ENCODE measurements at regions not wholly inside any gene's neighbourhood (a gene's known extent, or its start where the extent isn't known, plus 50 kb on each side); places are given as distances from the start of the nearest gene placed in this dataset.

GRCh38 chr7:88540012-88540411 is 219.5 kb upstream of the ZNF804B start:
- no peak for ATAC-seq
- no peak for TF ChIP-seq GLIS3 (CRISPR knock-in tag; IDR thresholded peaks at IDR 0.05)
- TF ChIP-seq ARNTL (CRISPR knock-in tag; IDR thresholded peaks at IDR 0.05; ENCODE audit: borderline replicate concordance, low read depth): no peak
- TF ChIP-seq ZC3H10 (CRISPR knock-in tag; IDR thresholded peaks at IDR 0.05): no peak
- TF ChIP-seq ZNF565 (CRISPR knock-in tag; conservative IDR thresholded peaks at IDR 0.05; ENCODE audit: low read depth): no peak
- no peak for TF ChIP-seq ZFP30 (CRISPR knock-in tag; IDR thresholded peaks at IDR 0.05)
- TF ChIP-seq ZNF70 (CRISPR knock-in tag; IDR thresholded peaks at IDR 0.05): no peak
- TF ChIP-seq PATZ1 (CRISPR knock-in tag; IDR thresholded peaks at IDR 0.05; ENCODE audit: borderline replicate concordance): no peak
- no peak for TF ChIP-seq CREB5 (CRISPR knock-in tag; IDR thresholded peaks at IDR 0.05; ENCODE audit: low read depth)
- TF ChIP-seq OSR1 (CRISPR knock-in tag; IDR thresholded peaks at IDR 0.05): no peak
- TF ChIP-seq BACH2 (CRISPR knock-in tag; IDR thresholded peaks at IDR 0.05; ENCODE audit: borderline replicate concordance): no peak
- no peak for TF ChIP-seq ESRRG (CRISPR knock-in tag; IDR thresholded peaks at IDR 0.05)
- no peak for TF ChIP-seq ZNF8 (CRISPR knock-in tag; IDR thresholded peaks at IDR 0.05)
- no peak for TF ChIP-seq RARB (CRISPR knock-in tag; IDR thresholded peaks at IDR 0.05)
- TF ChIP-seq ISL1 (CRISPR knock-in tag; IDR thresholded peaks at IDR 0.05): no peak
- no peak for TF ChIP-seq TOX (CRISPR knock-in tag; IDR thresholded peaks at IDR 0.05; ENCODE audit: borderline replicate concordance)
- no peak for TF ChIP-seq CSDC2 (CRISPR knock-in tag; IDR thresholded peaks at IDR 0.05)
- no peak for TF ChIP-seq CSRNP3 (CRISPR knock-in tag; IDR thresholded peaks at IDR 0.05)
- no peak for TF ChIP-seq SNAI2 (CRISPR knock-in tag; IDR thresholded peaks at IDR 0.05)
- TF ChIP-seq TSHZ2 (CRISPR knock-in tag; IDR thresholded peaks at IDR 0.05): no peak

- ATAC-seq: no peak
- TF ChIP-seq ZFP3 (CRISPR knock-in tag; IDR thresholded peaks at IDR 0.05): no peak
- no peak for TF ChIP-seq PPARA (CRISPR knock-in tag; IDR thresholded peaks at IDR 0.05; ENCODE audit: borderline replicate concordance)
- no peak for TF ChIP-seq ZC3H10 (CRISPR knock-in tag; IDR thresholded peaks at IDR 0.05)
- TF ChIP-seq ZNF8 (CRISPR knock-in tag; IDR thresholded peaks at IDR 0.05): no peak
Measured at GRCh38 chr7:88539518-88539917, 220.0 kb upstream of the ZNF804B start.

- TF ChIP-seq ZC3H10 (CRISPR knock-in tag; IDR thresholded peaks at IDR 0.05): no peak
- no peak for TF ChIP-seq ZFP30 (CRISPR knock-in tag; IDR thresholded peaks at IDR 0.05)
- no peak for TF ChIP-seq ESRRG (CRISPR knock-in tag; IDR thresholded peaks at IDR 0.05)
- no peak for TF ChIP-seq ZNF70 (CRISPR knock-in tag; IDR thresholded peaks at IDR 0.05)
- no peak for TF ChIP-seq ZNF565 (CRISPR knock-in tag; conservative IDR thresholded peaks at IDR 0.05; ENCODE audit: low read depth)
- no peak for TF ChIP-seq SNAI2 (CRISPR knock-in tag; IDR thresholded peaks at IDR 0.05)
- no peak for TF ChIP-seq POU6F1 (CRISPR knock-in tag; IDR thresholded peaks at IDR 0.05; ENCODE audit: borderline replicate concordance, low read depth)
- TF ChIP-seq PATZ1 (CRISPR knock-in tag; IDR thresholded peaks at IDR 0.05; ENCODE audit: borderline replicate concordance): no peak
- ATAC-seq: no peak
Measured at GRCh38 chr7:88523645-88524044, 217.0 kb upstream of the STEAP4 start.

Data from SK-N-SH treated with all-trans-retinoic acid at 6 μM for 48 hours (cell line).